Spleen (tissue), 11 donors: ENCODE measurements at regions not wholly inside any gene's neighbourhood (a gene's known extent, or its start where the extent isn't known, plus 50 kb on each side); places are given as distances from the start of the nearest gene placed in this dataset.

ENCODE experiments used
- DNase-seq: peaks from one replicate; pipeline ENCODE4 v3.0.0-alpha.2; 2020
- H3K27ac ChIP-seq, 8 donors: fragments of 200-600 bp; sonication (generic) in 7 of 8; 1 replicate in 4 of 8; 2 replicates in 4 of 8; pipeline versions ENCODE4 v1.5.0 to v1.8.0; 2016 to 2021; ENCODE audit warnings: inconsistent platforms in 4 of 8, mild to moderate bottlenecking in 4 of 8, moderate library complexity in 1 of 8
- H3K27me3 ChIP-seq, 7 donors: fragments of 200-600 bp; sonication (generic) in 6 of 7; replicated peaks in 1 of 7; 1 replicate in 4 of 7; 2 replicates in 3 of 7; pipeline versions ENCODE4 v1.5.0 to v1.8.0; 2016 to 2021; ENCODE audit warnings: inconsistent platforms in 3 of 7, mild to moderate bottlenecking in 1 of 7
- H3K36me3 ChIP-seq, 6 donors: fragments of 200-600 bp; sonication (generic) in 5 of 6; 1 replicate in 4 of 6; 2 replicates in 2 of 6; pipeline versions ENCODE4 v1.5.0 to v1.8.0; 2016 to 2021; ENCODE audit warnings: inconsistent platforms in 2 of 6
- H3K4me1 ChIP-seq, 6 donors: fragments of 200-600 bp; sonication (generic) in 5 of 6; 1 replicate in 3 of 6; 2 replicates in 3 of 6; pipeline versions ENCODE4 v1.5.0 to v1.8.0; 2016 to 2021; ENCODE audit warnings: inconsistent platforms in 3 of 6
- H3K4me3 ChIP-seq, 8 donors: fragments of 200-600 bp; sonication (generic) in 7 of 8; 1 replicate in 4 of 8; 2 replicates in 4 of 8; pipeline versions ENCODE4 v1.5.0 to v1.8.0; 2016 to 2021; ENCODE audit warnings: inconsistent platforms in 4 of 8, mild to moderate bottlenecking in 4 of 8, moderate library complexity in 2 of 8
- H3K9me3 ChIP-seq, 8 donors: fragments of 200-600 bp; sonication (generic) in 7 of 8; 1 replicate in 4 of 8; 2 replicates in 4 of 8; pipeline versions ENCODE4 v1.5.0 to v1.8.0; 2016 to 2021; ENCODE audit warnings: inconsistent platforms in 4 of 8
- CTCF ChIP-seq, 11 experiments: fragments of 200-600 bp in 7 of 11; fragments of 450-650 bp in 4 of 11; sonication (generic) in 4 of 11; IDR thresholded peaks in 8 of 11; conservative IDR thresholded peaks in 3 of 11; 1 replicate in 7 of 11; 2 replicates in 4 of 11; pipeline versions ENCODE4 v1.4.0 to v1.8.0; 2016 to 2021; ENCODE audit warnings: antibody characterized with exemption in 11 of 11, inconsistent platforms in 4 of 11, mild to moderate bottlenecking in 1 of 11
- POLR2A ChIP-seq, 3 donors: fragments of 450-650 bp; IDR thresholded peaks; one replicate each; pipeline ENCODE4 v1.5.1; 2017; ENCODE audit warnings: antibody characterized with exemption in 3 of 3, mild to moderate bottlenecking in 1 of 3
- POLR2AphosphoS5 ChIP-seq, 3 donors: sonication (generic); formaldehyde crosslinking; IDR thresholded peaks; one replicate each; pipeline ENCODE4 v1.5.1; 2017; ENCODE audit warnings: antibody characterized with exemption in 3 of 3
- WGBS, 5 donors: extraction: QIAGEN DNeasy Blood & Tissue Kit in 3 of 5; methylation state at CpG; one replicate each; pipeline versions ENCODE4 v1.1.5 to v1.1.7; 2013 to 2018; 5-methylcytosine and 5-hydroxymethylcytosine counted together
- intact Hi-C: fragments of 100-400 bp; cut with DNase I; formaldehyde crosslinking; loops from one replicate; pipeline ENCODE4 v1.15.0; 2023; ENCODE audit warnings: low total_unique reads
- donor health status: healthy with polysubstance abuse.
- donor health status: DM: no; HTN: no; CAD: no; lungs with moderate emphysema.
- donor health status: DM: no; HTN: no; CAD: no.
- donor health status: Bipolar disorder and iron deficiency.
- donor health status: healthy.
- donor health status: DM: no; HTN: no; CAD: no.
- donor health status: DM: yes; HTN: yes; CAD: no.

GRCh38 chr9:88233091-88233490, 94.8 kb upstream of the SPATA31C2 start:
- intact Hi-C loops, result no loop called here
- peaks cover 0 to 14% (median 2%) of the 10 kb centered on the region in 8 donors for H3K9me3 ChIP-seq
- no peak overlapping the region for H3K4me3 ChIP-seq
- DNase-seq, result no peak
- WGBS, 5 donors, result 85 to 91% (median 88%) methylated on average over 2 of the region's 2 CpGs
- H3K36me3 ChIP-seq, result no peaks in the 10 kb centered on the region
- peaks cover 0 to 2% (median 0%) of the 10 kb centered on the region in 6 donors for H3K4me1 ChIP-seq
- no peaks in the 10 kb centered on the region for H3K27me3 ChIP-seq
- no peak overlapping the region for H3K27ac ChIP-seq
- TF ChIP-seq POLR2AphosphoS5 (IDR thresholded peaks at IDR 0.05) (no peak), CTCF (IDR thresholded peaks at IDR 0.05 in 8 of 11, conservative IDR thresholded peaks at IDR 0.05 in 3 of 11) (no peak), POLR2A (IDR thresholded peaks at IDR 0.05) (no peak)

- intact Hi-C loops, result no loop called here
- Histone ChIP-seq H3K27me3 (no peaks in the 10 kb centered on the region), H3K4me3 (no peak overlapping the region), H3K9me3 (peaks cover 0 to 14% (median 2%) of the 10 kb centered on the region in 8 donors), H3K36me3 (no peaks in the 10 kb centered on the region), H3K27ac (no peak overlapping the region), H3K4me1 (no peaks in the 10 kb centered on the region)
- WGBS, 5 donors, result 91 to 98% (median 92%) methylated on average over 2 of the region's 2 CpGs
- TF ChIP-seq POLR2A (IDR thresholded peaks at IDR 0.05) (no peak), POLR2AphosphoS5 (IDR thresholded peaks at IDR 0.05) (no peak), CTCF (IDR thresholded peaks at IDR 0.05 in 8 of 11, conservative IDR thresholded peaks at IDR 0.05 in 3 of 11) (no peak)
- no peak for DNase-seq
Observed at GRCh38 chr9:88230612-88231011, 92.3 kb upstream of the SPATA31C2 start.

- no peak for DNase-seq
- no peaks in the 10 kb centered on the region for H3K4me1 ChIP-seq
- TF ChIP-seq CTCF (IDR thresholded peaks at IDR 0.05 in 8 of 11, conservative IDR thresholded peaks at IDR 0.05 in 3 of 11), result no peak
- no peak overlapping the region for H3K4me3 ChIP-seq
- H3K9me3 ChIP-seq, result peaks cover 0 to 14% (median 2%) of the 10 kb centered on the region in 8 donors
- H3K36me3 ChIP-seq, result no peaks in the 10 kb centered on the region
- intact Hi-C loops, result no loop called here
- WGBS, 5 donors, result 59 to 86% (median 81%) methylated on average over 2 of the region's 2 CpGs
- no peak overlapping the region for H3K27ac ChIP-seq
- no peaks in the 10 kb centered on the region for H3K27me3 ChIP-seq
Observed at GRCh38 chr9:88229434-88229833, 91.2 kb upstream of the SPATA31C2 start.

GRCh38 chr9:88224938-88225337, 86.7 kb upstream of the SPATA31C2 start:
- Histone ChIP-seq H3K4me3 (no peak overlapping the region), H3K27me3 (peaks cover 0 to 12% (median 0%) of the 10 kb centered on the region in 7 donors), H3K4me1 (no peaks in the 10 kb centered on the region), H3K36me3 (no peaks in the 10 kb centered on the region), H3K27ac (no peak overlapping the region), H3K9me3 (no peaks in the 10 kb centered on the region)
- no peak for DNase-seq
- WGBS, 5 donors, result 81 to 92% (median 82%) methylated on average over 6 of the region's 6 CpGs
- intact Hi-C loops, result no loop called here
- TF ChIP-seq POLR2A (IDR thresholded peaks at IDR 0.05), result no peak
- TF ChIP-seq CTCF (IDR thresholded peaks at IDR 0.05 in 8 of 11, conservative IDR thresholded peaks at IDR 0.05 in 3 of 11), result no peak
- TF ChIP-seq POLR2AphosphoS5 (IDR thresholded peaks at IDR 0.05), result no peak
